ENCODE measurements at regions not wholly inside any gene's neighbourhood (a gene's known extent, or its start where the extent isn't known, plus 50 kb on each side); places are given as distances from the start of the nearest gene placed in this dataset.

DNA sequence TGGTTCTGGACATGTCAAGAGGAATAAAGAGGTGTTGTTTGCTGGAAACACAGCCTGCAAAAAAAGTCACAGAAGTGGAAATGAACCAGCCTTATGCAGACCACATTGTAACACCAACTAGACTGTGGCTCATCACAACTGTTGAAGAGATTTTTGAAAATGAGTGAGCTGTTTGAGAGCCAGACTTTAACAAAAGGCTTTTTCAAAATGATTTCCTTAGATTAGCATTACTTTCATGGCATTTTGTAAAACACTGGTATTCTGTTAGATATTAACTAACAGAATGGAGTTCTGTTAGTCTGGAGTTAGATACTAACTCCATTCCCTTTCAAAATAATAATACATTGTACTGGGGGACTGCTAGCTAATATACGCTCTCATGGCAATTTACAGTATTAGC, 60.6 kb upstream of the GABRA2 start:
- no peaks in the 10 kb centered on the region for H3K4me1 Mint-ChIP-seq

DNA sequence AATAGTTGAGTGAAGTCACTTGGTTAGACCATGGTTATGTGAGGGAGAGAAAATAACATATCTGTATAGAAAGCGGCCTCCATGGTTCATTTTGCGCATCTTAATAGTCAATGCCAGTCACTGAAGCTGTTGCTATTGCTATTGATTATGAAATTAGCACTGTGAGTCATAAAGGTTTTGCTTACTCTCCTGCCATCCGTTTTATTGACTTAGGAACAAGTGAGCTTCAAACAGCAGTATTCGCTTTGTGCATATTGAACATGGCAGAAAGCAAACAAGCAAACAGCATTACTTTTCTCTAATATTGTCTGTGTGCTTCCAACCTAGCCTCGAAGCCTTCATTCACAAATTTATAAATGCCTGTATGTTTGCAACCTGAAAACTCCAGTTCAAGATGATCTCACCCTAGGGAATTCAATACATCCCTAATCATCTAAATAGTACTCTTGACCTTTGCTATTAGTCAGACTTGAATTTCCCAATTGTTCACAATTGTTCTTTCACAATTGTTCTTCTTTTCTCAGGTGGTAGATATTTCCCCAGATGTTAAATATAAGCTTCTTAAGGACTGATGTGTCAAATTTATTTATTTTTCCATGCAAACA, 55.9 kb upstream of the GABRA2 start:
- H3K27ac Mint-ChIP-seq, result no peak overlapping the region
- H3K27me3 Mint-ChIP-seq (ENCODE audit: low read depth), result no peaks in the 10 kb centered on the region
- TF ChIP-seq CTCF (IDR thresholded peaks at IDR 0.05; ENCODE audit: unreplicated experiment in 3 of 3), result no peak
- H3K9me3 Mint-ChIP-seq, result no peaks in the 10 kb centered on the region
- no peak overlapping the region for H3K4me3 Mint-ChIP-seq
- no peaks in the 10 kb centered on the region for H3K36me3 Mint-ChIP-seq (ENCODE audit: low read depth)
- no peaks in the 10 kb centered on the region for H3K4me1 Mint-ChIP-seq

More for the DNA sequence above, 60.6 kb upstream of the GABRA2 start:
- TF ChIP-seq CTCF (IDR thresholded peaks at IDR 0.05; ENCODE audit: unreplicated experiment in 3 of 3), result no peak
- Mint-ChIP-seq H3K36me3 (ENCODE audit: low read depth) (no peaks in the 10 kb centered on the region), H3K27me3 (ENCODE audit: low read depth) (no peaks in the 10 kb centered on the region), H3K27ac (no peak overlapping the region), H3K4me3 (no peak overlapping the region), H3K9me3 (no peaks in the 10 kb centered on the region)

DNA sequence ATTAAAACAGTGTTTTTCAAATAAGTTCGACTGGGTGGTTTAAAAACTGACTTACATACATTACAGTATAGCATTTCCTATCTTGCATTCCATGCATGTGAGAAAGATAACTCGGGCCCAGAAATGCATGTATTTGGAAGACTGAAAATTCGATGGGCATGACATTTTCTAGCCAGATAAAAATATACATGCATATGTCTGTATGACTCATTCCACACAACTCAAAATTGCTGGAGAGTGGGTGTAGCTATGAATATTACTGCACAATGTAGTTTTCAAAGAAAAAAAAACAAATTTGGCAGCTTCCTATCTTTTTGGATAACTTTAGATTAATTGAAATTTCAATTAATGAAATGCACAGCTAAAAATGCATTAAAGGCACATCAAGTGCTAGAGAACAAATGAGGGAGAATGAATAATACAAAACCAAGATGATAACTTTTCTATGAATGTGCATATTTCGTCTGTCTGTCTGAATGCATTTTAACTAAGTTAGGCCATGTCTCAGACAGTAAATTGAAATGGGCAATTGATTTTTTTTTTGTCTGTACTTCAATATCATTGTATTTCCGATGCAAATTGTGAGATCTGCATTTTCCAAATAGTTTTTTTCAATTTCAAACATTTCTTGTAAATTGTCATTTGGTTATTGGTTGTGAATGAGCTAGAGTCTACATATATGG, 54.5 kb upstream of the GABRA2 start:
- no peaks in the 10 kb centered on the region for H3K4me1 Mint-ChIP-seq
- no peak overlapping the region for H3K4me3 Mint-ChIP-seq
- no peaks in the 10 kb centered on the region for H3K36me3 Mint-ChIP-seq (ENCODE audit: low read depth)
- H3K27ac Mint-ChIP-seq, result no peak overlapping the region
- H3K9me3 Mint-ChIP-seq, result no peaks in the 10 kb centered on the region
- H3K27me3 Mint-ChIP-seq (ENCODE audit: low read depth), result no peaks in the 10 kb centered on the region
- TF ChIP-seq CTCF (IDR thresholded peaks at IDR 0.05; ENCODE audit: unreplicated experiment in 3 of 3), result no peak

- no peaks in the 10 kb centered on the region for H3K27me3 Mint-ChIP-seq (ENCODE audit: low read depth)
- no peak for TF ChIP-seq CTCF (IDR thresholded peaks at IDR 0.05; ENCODE audit: unreplicated experiment in 3 of 3)
- H3K36me3 Mint-ChIP-seq (ENCODE audit: low read depth), result no peaks in the 10 kb centered on the region
- H3K4me3 Mint-ChIP-seq, result no peak overlapping the region
- H3K27ac Mint-ChIP-seq, result no peak overlapping the region
- H3K9me3 Mint-ChIP-seq, result peaks cover 5% of the 10 kb centered on the region
- H3K4me1 Mint-ChIP-seq, result no peaks in the 10 kb centered on the region
These were observed 53.0 kb upstream of the GABRA2 start for GRCh38 chr4:46442963-46443362.

- Mint-ChIP-seq H3K4me1 (no peaks in the 10 kb centered on the region), H3K4me3 (no peak overlapping the region), H3K9me3 (peaks cover 5% of the 10 kb centered on the region), H3K27ac (no peak overlapping the region), H3K27me3 (ENCODE audit: low read depth) (no peaks in the 10 kb centered on the region), H3K36me3 (ENCODE audit: low read depth) (no peaks in the 10 kb centered on the region)
- TF ChIP-seq CTCF (IDR thresholded peaks at IDR 0.05; ENCODE audit: unreplicated experiment in 3 of 3), result no peak
These were observed 51.4 kb upstream of the GABRA2 start for GRCh38 chr4:46441136-46441859.
